Activated CD4-positive, alpha-beta memory T cell treated with anti-CD3 and anti-CD28 coated beads, Interleukin-2, amount 10 ng/mL, durations not matched to agents 7 days and 5 days (primary cell): ENCODE measurements at regions not wholly inside any gene's neighbourhood (a gene's known extent, or its start where the extent isn't known, plus 50 kb on each side); places are given as distances from the start of the nearest gene placed in this dataset.

Experiments
- CTCF ChIA-PET: fragments of 350-600 bp; sonication (Branson Sonifier 250); formaldehyde crosslinking; loops from one replicate; lab custom pipeline; 2021; ENCODE audit warnings: antibody characterized with exemption, inconsistent platforms; lab: Charles Lee
- POLR2A ChIA-PET: fragments of 350-600 bp; sonication (Branson Sonifier 250); formaldehyde crosslinking; loops from one replicate; lab custom pipeline; 2021; ENCODE audit warnings: antibody characterized with exemption; lab: Charles Lee
- DNase-seq: peaks from one replicate; pipeline ENCODE4 v3.0.0-alpha.2; 2020
- H3K27ac Mint-ChIP-seq: one replicate; pipeline ENCODE4 v1.8.0; 2021; ENCODE audit warnings: mild to moderate bottlenecking, mixed read lengths
- H3K27me3 Mint-ChIP-seq: one replicate; pipeline ENCODE4 v1.8.0; 2021; ENCODE audit warnings: mixed read lengths
- H3K36me3 Mint-ChIP-seq: one replicate; pipeline ENCODE4 v1.8.0; 2021; ENCODE audit warnings: low read depth, mixed read lengths
- H3K4me1 Mint-ChIP-seq: one replicate; pipeline ENCODE4 v1.8.0; 2021; ENCODE audit warnings: mixed read lengths
- H3K4me3 Mint-ChIP-seq: one replicate; pipeline ENCODE4 v1.8.0; 2021; ENCODE audit warnings: mild to moderate bottlenecking, mixed read lengths
- H3K9me3 Mint-ChIP-seq: one replicate; pipeline ENCODE4 v1.8.0; 2021; ENCODE audit warnings: mixed read lengths

GRCh38 chr2:11904029-11904428, 157.6 kb downstream of the LPIN1 start:
- Mint-ChIP-seq H3K27me3 (peaks cover 2% of the 10 kb centered on the region), H3K9me3 (no peaks in the 10 kb centered on the region), H3K4me1 (no peaks in the 10 kb centered on the region), H3K36me3 (no peaks in the 10 kb centered on the region), H3K4me3 (no peak overlapping the region), H3K27ac (no peak overlapping the region)
- CTCF ChIA-PET, result no interaction called here
- no peak for DNase-seq
- POLR2A ChIA-PET, result no interaction called here

GRCh38 chr2:11904941-11905340, 158.5 kb downstream of the LPIN1 start:
- Mint-ChIP-seq H3K9me3 (no peaks in the 10 kb centered on the region), H3K27ac (no peak overlapping the region), H3K4me3 (no peak overlapping the region), H3K27me3 (peaks cover 2% of the 10 kb centered on the region), H3K36me3 (no peaks in the 10 kb centered on the region), H3K4me1 (no peaks in the 10 kb centered on the region)
- CTCF ChIA-PET, result no interaction called here
- DNase-seq, result no peak
- POLR2A ChIA-PET, result no interaction called here

- no peak for DNase-seq
- Mint-ChIP-seq H3K4me3 (no peak overlapping the region), H3K36me3 (no peaks in the 10 kb centered on the region), H3K27me3 (peaks cover 2% of the 10 kb centered on the region), H3K27ac (no peak overlapping the region), H3K4me1 (no peaks in the 10 kb centered on the region), H3K9me3 (peaks cover 2% of the 10 kb centered on the region)
- POLR2A ChIA-PET, result no interaction called here
- CTCF ChIA-PET, result interaction anchor here (0.8 kb wide), 1 partner anchor 43 kb away, joined by 3 read pairs; no protein-coding TSS in a partner anchor
These were observed 160.8 kb downstream of the LPIN1 start for GRCh38 chr2:11907190-11907589.

GRCh38 chr2:11910971-11911370, 164.5 kb downstream of the LPIN1 start:
- no peak overlapping the region for H3K27ac Mint-ChIP-seq
- H3K9me3 Mint-ChIP-seq, result peaks cover 6% of the 10 kb centered on the region
- no peaks in the 10 kb centered on the region for H3K27me3 Mint-ChIP-seq
- H3K4me1 Mint-ChIP-seq, result no peaks in the 10 kb centered on the region
- H3K36me3 Mint-ChIP-seq, result no peaks in the 10 kb centered on the region
- DNase-seq, result no peak
- ChIA-PET POLR2A (no interaction called here), CTCF (no interaction called here)
- no peak overlapping the region for H3K4me3 Mint-ChIP-seq

- ChIA-PET POLR2A (no interaction called here), CTCF (no interaction called here)
- H3K27ac Mint-ChIP-seq, result no peak overlapping the region
- no peak for DNase-seq
- H3K4me3 Mint-ChIP-seq, result no peak overlapping the region
- H3K9me3 Mint-ChIP-seq, result peaks cover 6% of the 10 kb centered on the region
- H3K4me1 Mint-ChIP-seq, result no peaks in the 10 kb centered on the region
- H3K36me3 Mint-ChIP-seq, result no peaks in the 10 kb centered on the region
- H3K27me3 Mint-ChIP-seq, result peaks cover 3% of the 10 kb centered on the region
These were observed 166.5 kb downstream of the LPIN1 start for GRCh38 chr2:11912980-11913379.

- no peaks in the 10 kb centered on the region for H3K36me3 Mint-ChIP-seq
- H3K27me3 Mint-ChIP-seq, result peaks cover 3% of the 10 kb centered on the region
- H3K4me3 Mint-ChIP-seq, result no peak overlapping the region
- ChIA-PET POLR2A (no interaction called here), CTCF (no interaction called here)
- no peak overlapping the region for H3K27ac Mint-ChIP-seq
- DNase-seq, result no peak
- no peaks in the 10 kb centered on the region for H3K4me1 Mint-ChIP-seq
- peaks cover 6% of the 10 kb centered on the region for H3K9me3 Mint-ChIP-seq
These were observed 168.0 kb downstream of the LPIN1 start for GRCh38 chr2:11914455-11914854.

- POLR2A ChIA-PET, result no interaction called here
- Mint-ChIP-seq H3K27me3 (peaks cover 3% of the 10 kb centered on the region), H3K27ac (no peak overlapping the region), H3K36me3 (no peaks in the 10 kb centered on the region), H3K9me3 (peaks cover 6% of the 10 kb centered on the region), H3K4me1 (no peaks in the 10 kb centered on the region), H3K4me3 (no peak overlapping the region)
- CTCF ChIA-PET, result no interaction called here
- no peak for DNase-seq
These were observed 169.2 kb downstream of the LPIN1 start for GRCh38 chr2:11915650-11916049.

GRCh38 chr2:11919953-11920352, 173.5 kb downstream of the LPIN1 start:
- H3K36me3 Mint-ChIP-seq, result no peaks in the 10 kb centered on the region
- peaks cover 4% of the 10 kb centered on the region for H3K27me3 Mint-ChIP-seq
- no peaks in the 10 kb centered on the region for H3K4me1 Mint-ChIP-seq
- DNase-seq, result no peak
- POLR2A ChIA-PET, result no interaction called here
- H3K9me3 Mint-ChIP-seq, result no peaks in the 10 kb centered on the region
- no peak overlapping the region for H3K4me3 Mint-ChIP-seq
- no peak overlapping the region for H3K27ac Mint-ChIP-seq
- CTCF ChIA-PET, result no interaction called here

- Mint-ChIP-seq H3K4me3 (no peak overlapping the region), H3K9me3 (no peaks in the 10 kb centered on the region), H3K4me1 (no peaks in the 10 kb centered on the region), H3K27me3 (peaks cover 4% of the 10 kb centered on the region), H3K27ac (no peak overlapping the region), H3K36me3 (no peaks in the 10 kb centered on the region)
- CTCF ChIA-PET, result no interaction called here
- no peak for DNase-seq
- POLR2A ChIA-PET, result no interaction called here
These were observed 174.7 kb downstream of the LPIN1 start for GRCh38 chr2:11920993-11921583.

- no peak for DNase-seq
- Mint-ChIP-seq H3K4me3 (no peak overlapping the region), H3K4me1 (no peaks in the 10 kb centered on the region), H3K27ac (no peak overlapping the region), H3K36me3 (no peaks in the 10 kb centered on the region), H3K9me3 (no peaks in the 10 kb centered on the region), H3K27me3 (peaks cover 2% of the 10 kb centered on the region)
- ChIA-PET POLR2A (no interaction called here), CTCF (no interaction called here)
These were observed 175.9 kb downstream of the LPIN1 start for GRCh38 chr2:11922294-11922693.

GRCh38 chr2:11923935-11924334, 177.5 kb downstream of the LPIN1 start:
- Mint-ChIP-seq H3K4me1 (no peaks in the 10 kb centered on the region), H3K36me3 (no peaks in the 10 kb centered on the region), H3K9me3 (no peaks in the 10 kb centered on the region), H3K27ac (no peak overlapping the region), H3K4me3 (no peak overlapping the region), H3K27me3 (peaks cover 4% of the 10 kb centered on the region)
- POLR2A ChIA-PET, result no interaction called here
- CTCF ChIA-PET, result no interaction called here
- DNase-seq, result no peak

GRCh38 chr2:11925295-11926066, 179.0 kb downstream of the LPIN1 start:
- no peaks in the 10 kb centered on the region for H3K4me1 Mint-ChIP-seq
- no peaks in the 10 kb centered on the region for H3K9me3 Mint-ChIP-seq
- H3K4me3 Mint-ChIP-seq, result no peak overlapping the region
- no peaks in the 10 kb centered on the region for H3K36me3 Mint-ChIP-seq
- no peak for DNase-seq
- CTCF ChIA-PET, result no interaction called here
- H3K27me3 Mint-ChIP-seq, result peaks cover 4% of the 10 kb centered on the region
- POLR2A ChIA-PET, result no interaction called here
- no peak overlapping the region for H3K27ac Mint-ChIP-seq

- H3K27me3 Mint-ChIP-seq, result peaks cover 2% of the 10 kb centered on the region
- CTCF ChIA-PET, result no interaction called here
These were observed 183.9 kb downstream of the LPIN1 start for GRCh38 chr2:11930211-11930761.

More at GRCh38 chr2:11930211-11930761, 183.9 kb downstream of the LPIN1 start:
- peaks cover 5% of the 10 kb centered on the region for H3K4me1 Mint-ChIP-seq
- no peak for DNase-seq
- no peak overlapping the region for H3K4me3 Mint-ChIP-seq
- no peaks in the 10 kb centered on the region for H3K36me3 Mint-ChIP-seq
- H3K27ac Mint-ChIP-seq, result no peak overlapping the region
- POLR2A ChIA-PET, result no interaction called here
- H3K9me3 Mint-ChIP-seq, result peaks cover 3% of the 10 kb centered on the region
